ENCODE measurements at regions not wholly inside any gene's neighbourhood (a gene's known extent, or its start where the extent isn't known, plus 50 kb on each side); places are given as distances from the start of the nearest gene placed in this dataset.

- no peaks in the 10 kb centered on the region for H3K36me3 ChIP-seq (ENCODE audit: insufficient read depth, low read length, poor library complexity, severe bottlenecking)
- intact Hi-C loops (cut with micrococcal nuclease; ENCODE audit: unreplicated experiment), result loop anchor here (10.0 kb wide), 1 partner anchor 56 kb away; no protein-coding TSS in a partner anchor
- CTCF ChIA-PET, result no interaction called here
- DNase-seq (ENCODE audit: low spot score), result peak; percentile 74
- POLR2A ChIA-PET (ENCODE audit: low non-redundant PET), result no interaction called here
- no peak overlapping the region for H3K4me3 ChIP-seq (ENCODE audit: low read depth, low read length, poor library complexity, severe bottlenecking)
- peaks cover 9% of the 10 kb centered on the region for H3K4me1 ChIP-seq (ENCODE audit: insufficient read depth, low read length, poor library complexity, severe bottlenecking)
- TF ChIP-seq CTCF (conservative IDR thresholded peaks at IDR 0.05; ENCODE audit: low read depth, low read length), result no peak
- no peak for TF ChIP-seq EZH2 (IDR thresholded peaks at IDR 0.05; ENCODE audit: borderline replicate concordance, low read depth, low read length, poor library complexity, severe bottlenecking)
- no TSS peak for BruUV-seq (replicated peaks)
- no peaks in the 10 kb centered on the region for H3K27me3 ChIP-seq (replicated peaks; ENCODE audit: insufficient read depth, low read depth, low read length, poor library complexity)
- peak overlapping the region; percentile 20 for H3K27ac ChIP-seq (ENCODE audit: low read depth, low read length, poor library complexity, severe bottlenecking)
- H3K9me3 ChIP-seq (ENCODE audit: low read depth, low read length, poor library complexity, severe bottlenecking), result no peaks in the 10 kb centered on the region
Measured at GRCh38 chr3:99240700-99241099, 339.2 kb upstream of the DCBLD2 start.

GRCh38 chr3:99236576-99236975 is 335.1 kb upstream of the DCBLD2 start:
- H3K4me1 ChIP-seq (ENCODE audit: insufficient read depth, low read length, poor library complexity, severe bottlenecking), result peaks cover 9% of the 10 kb centered on the region
- POLR2A ChIA-PET (ENCODE audit: low non-redundant PET), result no interaction called here
- no peaks in the 10 kb centered on the region for H3K36me3 ChIP-seq (ENCODE audit: insufficient read depth, low read length, poor library complexity, severe bottlenecking)
- no peak overlapping the region for H3K4me3 ChIP-seq (ENCODE audit: low read depth, low read length, poor library complexity, severe bottlenecking)
- H3K27me3 ChIP-seq (replicated peaks; ENCODE audit: insufficient read depth, low read depth, low read length, poor library complexity), result no peaks in the 10 kb centered on the region
- BruUV-seq (replicated peaks), result no TSS peak
- DNase-seq (ENCODE audit: low spot score), result no peak
- H3K9me3 ChIP-seq (ENCODE audit: low read depth, low read length, poor library complexity, severe bottlenecking), result no peaks in the 10 kb centered on the region
- CTCF ChIA-PET, result no interaction called here
- TF ChIP-seq EZH2 (IDR thresholded peaks at IDR 0.05; ENCODE audit: borderline replicate concordance, low read depth, low read length, poor library complexity, severe bottlenecking), result no peak
- no peak for TF ChIP-seq CTCF (conservative IDR thresholded peaks at IDR 0.05; ENCODE audit: low read depth, low read length)
- intact Hi-C loops (cut with micrococcal nuclease; ENCODE audit: unreplicated experiment), result no loop called here
- no peak overlapping the region for H3K27ac ChIP-seq (ENCODE audit: low read depth, low read length, poor library complexity, severe bottlenecking)

GRCh38 chr3:99232696-99233095 is 331.2 kb upstream of the DCBLD2 start:
- intact Hi-C loops (cut with micrococcal nuclease; ENCODE audit: unreplicated experiment), result no loop called here
- TF ChIP-seq EZH2 (IDR thresholded peaks at IDR 0.05; ENCODE audit: borderline replicate concordance, low read depth, low read length, poor library complexity, severe bottlenecking) (no peak), CTCF (conservative IDR thresholded peaks at IDR 0.05; ENCODE audit: low read depth, low read length) (no peak)
- no TSS peak for BruUV-seq (replicated peaks)
- H3K4me3 ChIP-seq (ENCODE audit: low read depth, low read length, poor library complexity, severe bottlenecking), result no peak overlapping the region
- H3K27ac ChIP-seq (ENCODE audit: low read depth, low read length, poor library complexity, severe bottlenecking), result no peak overlapping the region
- no peaks in the 10 kb centered on the region for H3K4me1 ChIP-seq (ENCODE audit: insufficient read depth, low read length, poor library complexity, severe bottlenecking)
- no peak for DNase-seq (ENCODE audit: low spot score)
- H3K27me3 ChIP-seq (replicated peaks; ENCODE audit: insufficient read depth, low read depth, low read length, poor library complexity), result no peaks in the 10 kb centered on the region
- ChIA-PET CTCF (no interaction called here), POLR2A (ENCODE audit: low non-redundant PET) (no interaction called here)
- H3K9me3 ChIP-seq (ENCODE audit: low read depth, low read length, poor library complexity, severe bottlenecking), result no peaks in the 10 kb centered on the region
- no peaks in the 10 kb centered on the region for H3K36me3 ChIP-seq (ENCODE audit: insufficient read depth, low read length, poor library complexity, severe bottlenecking)
